Activated CD8-positive, alpha-beta memory T cell treated with anti-CD3 and anti-CD28 coated beads for 4 hours (primary cell): ENCODE measurements at regions not wholly inside any gene's neighbourhood (a gene's known extent, or its start where the extent isn't known, plus 50 kb on each side); places are given as distances from the start of the nearest gene placed in this dataset.
"Not testable (repeated sequence)": the region's sequence is repeated elsewhere in the genome, so short reads cannot be mapped to it uniquely, and the experiment has no call there.

Experiments
- DNase-seq, 2 donors: peaks; one replicate each; pipeline ENCODE4 v3.0.0-alpha.2; 2020; ENCODE audit warnings: low read depth in 2 of 2

GRCh38 chr1:8144323-8144722 lies 118.2 kb upstream of the ERRFI1 start:
- DNase-seq = no peak

- no peak for DNase-seq
Measured at GRCh38 chr1:8142955-8143629, 117.0 kb upstream of the ERRFI1 start.

- DNase-seq = no peak
Measured at GRCh38 chr1:8139941-8140340, 113.8 kb upstream of the ERRFI1 start.

- no peak for DNase-seq
Measured at GRCh38 chr1:8139383-8139782, 113.3 kb upstream of the ERRFI1 start.

- no peak for DNase-seq
Measured at GRCh38 chr1:8138673-8139072, 112.6 kb upstream of the ERRFI1 start.

GRCh38 chr1:8137481-8138244 lies 111.6 kb upstream of the ERRFI1 start:
- no peak for DNase-seq

GRCh38 chr1:8136766-8137165 lies 110.7 kb upstream of the ERRFI1 start:
- no peak for DNase-seq

GRCh38 chr1:8135250-8135649 lies 109.1 kb upstream of the ERRFI1 start:
- DNase-seq = no peak

- no peak for DNase-seq
Measured at GRCh38 chr1:8134546-8135235, 108.6 kb upstream of the ERRFI1 start.

- DNase-seq = no peak
Measured at GRCh38 chr1:8133657-8134430, 107.7 kb upstream of the ERRFI1 start.

- no peak for DNase-seq
Measured at GRCh38 chr1:8133190-8133589, 107.1 kb upstream of the ERRFI1 start.

GRCh38 chr1:8127171-8127641 lies 101.1 kb upstream of the ERRFI1 start:
- DNase-seq = no peak

- no peak for DNase-seq
Measured at GRCh38 chr1:8122477-8123407, 96.6 kb upstream of the ERRFI1 start.

GRCh38 chr1:8122160-8122476 lies 96.0 kb upstream of the ERRFI1 start:
- peak in 1 of 2 donors; percentile 4 for DNase-seq

GRCh38 chr1:8121261-8122159 lies 95.4 kb upstream of the ERRFI1 start:
- no peak for DNase-seq

GRCh38 chr1:8120693-8121260 lies 94.7 kb upstream of the ERRFI1 start:
- DNase-seq = no peak

- DNase-seq = not testable (repeated sequence)
Measured at GRCh38 chr1:8118736-8119135, 92.6 kb upstream of the ERRFI1 start.

- no peak for DNase-seq
Measured at GRCh38 chr1:8118031-8118451, 91.9 kb upstream of the ERRFI1 start.

GRCh38 chr1:8116894-8117264 lies 90.8 kb upstream of the ERRFI1 start:
- no peak for DNase-seq

- no peak for DNase-seq
Measured at GRCh38 chr1:8115769-8116167, 89.7 kb upstream of the ERRFI1 start.
